HL-60 (cell line): ENCODE measurements at regions not wholly inside any gene's neighbourhood (a gene's known extent, or its start where the extent isn't known, plus 50 kb on each side); places are given as distances from the start of the nearest gene placed in this dataset.

Experiments used
- DNase-seq, 2 experiments: peaks; one replicate each; pipeline ENCODE4 v3.0.0-alpha.2; 2010 to 2020; ENCODE audit warnings: low read depth in 1 of 2, low spot score in 1 of 2
- H3K27ac ChIP-seq: fragments of 250-450 bp; sonication (Bioruptor Pico); replicated peaks from 2 replicates; pipeline ENCODE4 v1.5.1; 2020; ENCODE audit warnings: mild to moderate bottlenecking, moderate library complexity
- H3K27me3 ChIP-seq: fragments of 250-450 bp; sonication (Bioruptor Pico); 2 replicates; pipeline ENCODE4 v1.5.1; 2021; ENCODE audit warnings: mild to moderate bottlenecking, moderate library complexity; ENCODE audit not compliant: insufficient read depth, poor library complexity, severe bottlenecking
- H3K4me3 ChIP-seq: replicated peaks from 2 replicates; pipeline ENCODE4 v1.5.1; 2011; ENCODE audit warnings: mild to moderate bottlenecking, control low read depth, low read length; ENCODE audit not compliant: insufficient read depth
- CTCF ChIP-seq: IDR thresholded peaks from one replicate; pipeline ENCODE4 v1.5.1; 2011; ENCODE audit warnings: low read length, control low read depth, inconsistent platforms; ENCODE audit not compliant: insufficient read depth
- GABPA ChIP-seq: IDR thresholded peaks from 2 replicates; pipeline ENCODE4 v1.6.1; 2012; ENCODE audit warnings: low read depth
- POLR2AphosphoS5 ChIP-seq: IDR thresholded peaks from 2 replicates; pipeline ENCODE4 v1.6.1; 2012; ENCODE audit warnings: low read depth
- REST ChIP-seq: IDR thresholded peaks from 2 replicates; pipeline ENCODE4 v1.6.1; 2012; ENCODE audit warnings: low read depth; ENCODE audit not compliant: insufficient replicate concordance
- SPI1 ChIP-seq: IDR thresholded peaks from 2 replicates; pipeline ENCODE4 v1.6.1; 2012; ENCODE audit warnings: low read depth, mild to moderate bottlenecking, borderline replicate concordance

DNA sequence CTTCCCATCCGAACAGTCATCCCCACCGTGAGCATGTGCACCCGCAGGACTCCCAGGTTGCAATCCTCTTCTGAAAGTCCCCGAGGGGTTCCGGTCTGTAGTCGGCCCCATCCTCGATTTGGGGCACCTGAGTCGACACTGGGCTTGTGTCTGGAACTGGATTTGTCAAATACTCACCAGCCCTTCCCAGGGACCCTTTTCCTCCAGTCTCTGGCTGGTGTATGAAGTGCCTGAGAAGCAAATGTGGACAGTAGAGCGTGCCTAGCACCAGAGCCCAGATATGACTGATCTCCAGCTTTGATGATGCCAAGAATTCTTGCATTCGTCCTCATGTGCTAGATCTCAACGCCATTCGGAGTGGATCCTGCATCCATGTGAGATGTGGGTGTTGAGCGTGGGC, 132.5 kb upstream of the ADARB2 start:
- Histone ChIP-seq H3K4me3 (no peak overlapping the region), H3K27me3 (no peaks in the 10 kb centered on the region), H3K27ac (no peak overlapping the region)
- TF ChIP-seq POLR2AphosphoS5: no peak
- TF ChIP-seq REST: no peak
- no peak for TF ChIP-seq GABPA
- no peak for TF ChIP-seq SPI1
- no peak for TF ChIP-seq CTCF
- no peak for DNase-seq

- H3K4me3 ChIP-seq: no peak overlapping the region
- no peaks in the 10 kb centered on the region for H3K27me3 ChIP-seq
- no peak overlapping the region for H3K27ac ChIP-seq
- no peak for DNase-seq
- TF ChIP-seq SPI1 (no peak), REST (no peak), CTCF (no peak), POLR2AphosphoS5 (no peak), GABPA (no peak)
These were observed 123.0 kb upstream of the ADARB2 start for GRCh38 chr10:1860351-1860750.

DNA sequence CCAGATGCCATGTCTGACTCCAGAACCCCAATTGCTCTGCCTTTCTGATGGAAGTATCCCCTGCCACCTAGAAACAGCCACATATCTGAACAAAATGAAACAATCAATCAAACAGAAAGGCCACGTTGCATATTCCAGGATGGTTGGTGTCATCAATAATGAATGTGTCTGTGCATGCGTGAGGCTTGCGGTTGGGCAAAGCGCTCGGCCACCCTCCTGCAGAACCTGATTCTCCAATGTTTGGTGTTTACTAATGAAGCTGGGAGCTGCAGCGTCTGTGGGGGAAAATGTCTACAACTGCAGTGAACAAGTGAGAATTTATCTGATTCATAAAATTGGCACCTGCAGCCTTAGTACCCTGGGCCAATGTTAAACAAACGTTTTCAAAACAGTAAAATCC, 121.2 kb upstream of the ADARB2 start:
- H3K27ac ChIP-seq: no peak overlapping the region
- no peak for TF ChIP-seq POLR2AphosphoS5
- no peak for TF ChIP-seq SPI1
- no peak for TF ChIP-seq CTCF
- no peak for TF ChIP-seq GABPA
- TF ChIP-seq REST: no peak
- H3K4me3 ChIP-seq: no peak overlapping the region
- H3K27me3 ChIP-seq: no peaks in the 10 kb centered on the region
- DNase-seq: no peak
